IPS-18c (cell line): ENCODE measurements at regions not wholly inside any gene's neighbourhood (a gene's known extent, or its start where the extent isn't known, plus 50 kb on each side); places are given as distances from the start of the nearest gene placed in this dataset.
A peak's percentile ranks its signal among the peaks of the same experiment; 100 is the strongest.

Experiments
- H3K4me3 ChIP-seq: 2 replicates; pipeline ENCODE4 v1.7.0; 2013; ENCODE audit warnings: low read depth, mild to moderate bottlenecking, low read length, moderate library complexity; ENCODE audit not compliant: insufficient read depth
- H3K9me3 ChIP-seq: one replicate; pipeline ENCODE4 v1.6.1; 2013; ENCODE audit warnings: mild to moderate bottlenecking, low read length, moderate library complexity; ENCODE audit not compliant: control insufficient read depth, insufficient read depth

- no peak overlapping the region for H3K4me3 ChIP-seq
- no peaks in the 10 kb centered on the region for H3K9me3 ChIP-seq
Measured at GRCh38 chr3:14590569-14590968, 50.4 kb upstream of the GRIP2 start.

DNA sequence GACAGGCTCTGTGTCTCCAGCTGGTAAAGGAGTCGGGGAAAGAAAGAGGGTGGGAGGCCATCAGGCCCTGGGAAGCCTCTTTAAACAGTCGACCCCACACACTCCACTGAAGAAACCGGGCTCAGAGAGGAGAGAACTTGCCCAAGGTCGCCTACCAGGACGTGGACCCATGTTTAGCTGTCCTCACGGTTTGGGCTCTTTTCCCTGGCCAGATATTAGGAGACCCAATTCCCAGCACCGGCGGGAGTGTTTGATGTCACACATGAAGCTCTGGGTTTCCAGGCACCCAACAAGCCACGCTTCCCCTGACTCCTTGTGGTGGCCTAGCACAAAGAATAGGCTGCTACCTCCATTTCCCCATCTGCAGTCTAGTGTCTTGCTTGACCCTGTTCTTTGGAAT, 52.2 kb upstream of the GRIP2 start:
- Histone ChIP-seq H3K4me3 (no peak overlapping the region), H3K9me3 (no peaks in the 10 kb centered on the region)

GRCh38 chr3:14592836-14593235, 52.7 kb upstream of the GRIP2 start:
- no peaks in the 10 kb centered on the region for H3K9me3 ChIP-seq
- no peak overlapping the region for H3K4me3 ChIP-seq

- Histone ChIP-seq H3K9me3 (no peaks in the 10 kb centered on the region), H3K4me3 (no peak overlapping the region)
Measured at GRCh38 chr3:14594234-14594633, 54.1 kb upstream of the GRIP2 start.

- Histone ChIP-seq H3K4me3 (no peak overlapping the region), H3K9me3 (no peaks in the 10 kb centered on the region)
Measured at GRCh38 chr3:14595561-14595960, 55.4 kb upstream of the GRIP2 start.

DNA sequence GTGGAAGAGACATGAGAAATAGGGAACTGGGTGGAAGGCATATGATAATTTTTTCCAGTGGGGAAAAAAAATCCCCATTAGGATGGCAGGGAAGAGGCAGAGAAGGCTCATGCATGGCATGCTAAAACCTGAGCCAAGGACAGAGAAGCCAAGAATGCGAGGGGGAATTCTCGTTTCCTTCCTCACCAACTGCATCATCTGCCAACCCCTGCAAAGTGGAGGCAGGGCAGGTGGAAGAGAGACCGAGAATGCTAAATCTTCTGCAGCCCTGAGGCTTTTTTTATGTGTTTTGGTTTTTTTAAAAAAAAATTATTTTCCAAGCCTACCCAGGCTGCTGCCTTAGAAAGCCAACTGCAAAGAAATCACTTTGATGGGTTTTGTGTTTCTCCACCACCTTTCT, 54.3 kb upstream of the CCDC174 start:
- Histone ChIP-seq H3K9me3 (no peaks in the 10 kb centered on the region), H3K4me3 (no peak overlapping the region)

- no peak overlapping the region for H3K4me3 ChIP-seq
- H3K9me3 ChIP-seq = no peaks in the 10 kb centered on the region
Measured at GRCh38 chr3:14598143-14598569, 53.4 kb upstream of the CCDC174 start.

GRCh38 chr3:14599488-14599887, 52.1 kb upstream of the CCDC174 start:
- no peak overlapping the region for H3K4me3 ChIP-seq
- H3K9me3 ChIP-seq = no peaks in the 10 kb centered on the region

DNA sequence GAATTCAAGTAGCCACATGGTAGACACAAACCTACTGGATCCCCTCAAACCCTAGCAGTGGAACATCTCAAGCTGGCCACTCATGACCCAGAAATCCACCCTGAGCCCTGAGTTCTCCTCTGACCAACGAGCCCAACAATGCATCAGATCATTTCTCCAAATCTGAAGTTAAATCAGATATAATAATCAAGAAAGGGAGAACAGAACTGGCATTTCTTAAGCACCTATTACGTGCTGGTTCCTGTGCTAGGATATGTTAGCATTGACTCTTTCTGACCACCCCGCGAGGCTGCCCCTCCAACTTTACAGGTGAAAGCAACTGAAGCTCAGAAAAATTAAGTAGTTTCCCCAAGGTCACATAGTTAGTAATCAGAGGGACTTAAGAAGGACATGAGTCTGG, 51.5 kb upstream of the CCDC174 start:
- no peak overlapping the region for H3K4me3 ChIP-seq
- H3K9me3 ChIP-seq = no peaks in the 10 kb centered on the region

GRCh38 chr3:14600856-14601610, 50.5 kb upstream of the CCDC174 start:
- Histone ChIP-seq H3K9me3 (no peaks in the 10 kb centered on the region), H3K4me3 (no peak overlapping the region)

GRCh38 chr3:14601692-14602005, 49.9 kb upstream of the CCDC174 start:
- no peaks in the 10 kb centered on the region for H3K9me3 ChIP-seq
- peak overlapping the region; percentile 69; the same call in 1 of the 2 replicates for H3K4me3 ChIP-seq
